Lung (tissue), 9 donors: ENCODE measurements at regions not wholly inside any gene's neighbourhood (a gene's known extent, or its start where the extent isn't known, plus 50 kb on each side); places are given as distances from the start of the nearest gene placed in this dataset.
"Not testable (repeated sequence)": the region's sequence is repeated elsewhere in the genome, so short reads cannot be mapped to it uniquely, and the experiment has no call there.

Experiments
- ATAC-seq: fragments of 200-7000 bp; cut with Tn5 transposase; one replicate; pipeline ENCODE4 v1.9.1; 2020; ENCODE audit warnings: moderate number of reproducible peaks; ENCODE audit not compliant: insufficient read depth, low FRiP score
- DNase-seq, 3 donors: peaks; one replicate each; pipeline ENCODE4 v3.0.0-alpha.2; 2013 to 2017
- H3K27ac ChIP-seq, 2 donors: one replicate each; pipeline ENCODE4 v1.5.1; 2013; ENCODE audit warnings: mild to moderate bottlenecking in 2 of 2, moderate library complexity in 2 of 2, control low read depth in 1 of 2, inconsistent platforms in 1 of 2, low read depth in 1 of 2, low read length in 1 of 2
- H3K27me3 ChIP-seq, 3 donors: one replicate each; pipeline ENCODE4 v1.5.1; 2013; ENCODE audit warnings: low read length in 2 of 3; ENCODE audit not compliant: control insufficient read depth in 3 of 3, insufficient read depth in 3 of 3
- H3K36me3 ChIP-seq, 4 donors: one replicate each; pipeline ENCODE4 v1.5.1; 2013; ENCODE audit warnings: low read length in 4 of 4, mild to moderate bottlenecking in 1 of 4, moderate library complexity in 1 of 4; ENCODE audit not compliant: control insufficient read depth in 4 of 4, insufficient read depth in 4 of 4
- H3K4me1 ChIP-seq, 5 donors: one replicate each; pipeline ENCODE4 v1.5.1; 2013; ENCODE audit warnings: low read length in 5 of 5, mild to moderate bottlenecking in 2 of 5, moderate library complexity in 1 of 5; ENCODE audit not compliant: control insufficient read depth in 5 of 5, insufficient read depth in 5 of 5
- H3K4me3 ChIP-seq: one replicate; pipeline ENCODE4 v1.5.1; 2013; ENCODE audit warnings: mild to moderate bottlenecking, control low read depth, moderate library complexity
- H3K9ac ChIP-seq, 2 donors: one replicate each; pipeline ENCODE4 v1.5.1; 2013; ENCODE audit warnings: low read length in 2 of 2, control low read depth in 1 of 2; ENCODE audit not compliant: insufficient read depth in 1 of 2
- H3K9me3 ChIP-seq, 4 donors: one replicate each; pipeline ENCODE4 v1.5.1; 2013; ENCODE audit warnings: low read length in 3 of 4, mild to moderate bottlenecking in 1 of 4, moderate library complexity in 1 of 4; ENCODE audit not compliant: control insufficient read depth in 4 of 4, insufficient read depth in 3 of 4
- WGBS, 2 donors: extraction: QIAGEN DNeasy Blood & Tissue Kit; methylation state at CpG; one replicate each; pipeline ENCODE4 v1.1.7; 2013; 5-methylcytosine and 5-hydroxymethylcytosine counted together
- donor health status: Bipolar disorder and iron deficiency.
- donor health status: healthy.
- donor health status: DM: yes; HTN: yes; CAD: no.

DNA sequence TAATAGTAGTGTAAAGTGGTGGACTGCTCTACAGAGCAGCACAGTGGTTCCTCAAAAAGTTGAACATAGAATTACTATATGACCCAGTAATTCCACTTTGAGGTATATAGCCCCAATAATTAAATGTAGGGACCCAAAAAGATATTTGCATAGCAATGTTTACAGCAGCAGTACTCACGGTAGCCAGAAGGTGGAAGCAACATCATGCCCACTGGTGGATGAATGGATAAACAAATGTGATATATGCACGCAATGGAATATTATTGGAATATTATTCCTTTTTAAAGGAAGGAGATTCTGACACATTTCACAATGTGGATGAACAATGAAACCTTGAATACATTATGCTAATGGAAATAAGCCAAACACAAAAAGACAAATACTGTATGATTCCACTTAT is 121.4 kb downstream of the POTEM start:
- 47% methylated on average over 2 of the region's 2 CpGs; no CpG with 5 or more reads in 1 of the 2 donors for WGBS, 2 donors
- ATAC-seq, H3K27me3 ChIP-seq, DNase-seq, H3K4me1 ChIP-seq, H3K9ac ChIP-seq, H3K4me3 ChIP-seq, H3K36me3 ChIP-seq, H3K9me3 ChIP-seq, H3K27ac ChIP-seq: not testable (repeated sequence)

- H3K27me3 ChIP-seq, H3K9ac ChIP-seq, H3K27ac ChIP-seq, H3K36me3 ChIP-seq, H3K9me3 ChIP-seq, H3K4me1 ChIP-seq, DNase-seq, H3K4me3 ChIP-seq, ATAC-seq: not testable (repeated sequence)
- no CpG with 5 or more reads among the region's 5 CpGs for WGBS, 2 donors
Measured at GRCh38 chr14:19093227-19093626, 126.0 kb downstream of the POTEM start.

GRCh38 chr14:19094731-19095130 is 127.5 kb downstream of the POTEM start:
- not testable (repeated sequence) for H3K4me1 ChIP-seq, H3K9ac ChIP-seq, ATAC-seq, H3K36me3 ChIP-seq, H3K27me3 ChIP-seq, H3K27ac ChIP-seq, H3K4me3 ChIP-seq, DNase-seq
- WGBS, 2 donors: 39 to 51% methylated on average over 1 of the region's 2 CpGs
- peaks cover 0 to 10% (median 4%) of the 10 kb centered on the region in 4 donors for H3K9me3 ChIP-seq

DNA sequence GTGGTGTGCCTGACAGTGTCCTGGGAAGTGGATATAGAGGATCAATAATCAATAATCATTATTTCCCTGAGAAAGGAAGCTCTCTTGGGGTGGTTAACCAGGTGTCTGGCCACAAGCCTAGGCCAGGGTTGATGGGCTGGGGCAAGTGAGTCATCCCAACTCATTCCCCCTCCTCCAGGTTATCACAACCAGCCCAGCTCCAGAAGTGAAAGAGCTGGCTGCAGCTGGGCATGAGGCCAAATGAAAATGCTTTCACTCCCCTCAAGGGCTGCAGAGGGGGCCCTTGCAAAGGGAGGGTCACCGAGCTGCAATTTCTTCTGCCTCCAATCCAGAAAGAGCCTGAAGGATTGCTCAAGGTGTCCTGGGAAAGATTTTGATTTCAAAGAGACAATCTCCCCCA is 127.9 kb downstream of the POTEM start:
- no CpG with 5 or more reads among the region's 1 CpG for WGBS, 2 donors
- H3K4me3 ChIP-seq, H3K4me1 ChIP-seq, H3K9ac ChIP-seq, H3K36me3 ChIP-seq, H3K27ac ChIP-seq, H3K27me3 ChIP-seq, DNase-seq: not testable (repeated sequence)
- ATAC-seq: peak; percentile 36
- peaks cover 0 to 10% (median 4%) of the 10 kb centered on the region in 4 donors for H3K9me3 ChIP-seq

DNA sequence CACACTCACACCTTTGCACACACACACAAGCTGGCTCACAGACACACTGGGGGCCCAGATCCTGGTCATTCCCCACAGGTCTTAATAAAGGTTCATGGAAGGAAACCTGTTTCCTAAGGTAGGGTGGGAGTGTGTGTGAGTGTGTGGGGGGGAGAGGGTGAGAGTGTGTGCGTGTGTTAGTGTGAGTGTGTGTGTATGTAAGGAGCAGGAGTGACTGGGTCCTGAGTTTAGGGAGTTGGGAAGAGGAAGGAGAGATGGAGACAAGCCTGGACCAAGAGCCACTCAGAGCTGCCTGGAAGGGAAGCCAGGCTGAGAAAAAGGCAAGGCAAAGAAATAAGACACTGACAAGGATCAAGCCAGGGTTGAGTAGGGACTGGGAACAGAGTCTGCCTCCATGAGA is 129.2 kb downstream of the POTEM start:
- not testable (repeated sequence) for H3K27ac ChIP-seq, H3K4me1 ChIP-seq, ATAC-seq, H3K9ac ChIP-seq, H3K36me3 ChIP-seq, DNase-seq, H3K4me3 ChIP-seq, H3K27me3 ChIP-seq
- 52 to 62% methylated on average over 1 of the region's 1 CpG for WGBS, 2 donors
- H3K9me3 ChIP-seq: peaks cover 0 to 10% (median 4%) of the 10 kb centered on the region in 4 donors

DNA sequence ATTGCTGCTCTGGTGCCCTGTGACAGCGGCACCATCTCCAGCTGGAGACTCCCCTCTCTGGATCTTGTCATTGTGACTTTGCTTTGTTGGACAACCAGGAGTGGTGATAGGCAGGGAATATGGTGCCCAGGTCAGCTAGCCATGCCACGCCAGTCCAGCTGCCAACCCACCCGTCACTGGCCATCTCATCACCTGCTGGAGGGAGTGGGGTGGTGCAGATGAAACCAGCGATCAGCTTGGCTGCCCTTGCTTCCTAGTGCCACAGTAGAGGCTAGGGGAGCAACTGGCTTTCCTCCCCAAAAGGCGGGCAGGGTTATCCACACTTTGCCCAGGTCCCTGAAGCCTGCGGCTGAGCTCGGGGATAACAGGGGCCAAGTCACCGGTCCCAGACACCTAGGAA is 129.6 kb downstream of the POTEM start:
- H3K4me1 ChIP-seq, H3K36me3 ChIP-seq, H3K27ac ChIP-seq, H3K27me3 ChIP-seq, DNase-seq, H3K4me3 ChIP-seq, ATAC-seq, H3K9ac ChIP-seq: not testable (repeated sequence)
- 79 to 89% methylated on average over 7 to 8 of the region's 8 CpGs for WGBS, 2 donors
- H3K9me3 ChIP-seq: peaks cover 0 to 10% (median 4%) of the 10 kb centered on the region in 4 donors

DNA sequence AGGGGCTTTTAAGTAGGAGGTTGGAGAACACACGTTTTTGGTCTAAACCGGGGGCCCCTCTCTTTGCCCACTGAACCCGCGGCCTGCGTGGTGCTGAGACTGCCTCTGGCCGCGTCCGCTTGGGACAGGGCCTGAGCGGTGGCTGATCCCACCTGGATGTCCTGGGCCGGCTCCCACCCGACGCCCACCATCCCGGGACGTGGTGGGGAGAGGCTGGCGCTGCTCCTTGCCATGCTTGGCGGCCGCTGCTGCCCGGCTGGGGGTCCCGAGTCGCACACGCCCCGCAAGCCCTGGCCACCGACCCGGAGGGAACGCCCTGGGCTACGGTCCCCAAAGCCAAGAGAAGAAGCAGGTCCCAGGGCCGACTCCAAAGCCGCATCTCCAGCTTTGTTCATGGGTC is 130.1 kb downstream of the POTEM start:
- not testable (repeated sequence) for H3K27me3 ChIP-seq, ATAC-seq, DNase-seq, H3K27ac ChIP-seq, H3K9ac ChIP-seq, H3K4me3 ChIP-seq, H3K36me3 ChIP-seq, H3K4me1 ChIP-seq
- H3K9me3 ChIP-seq: peaks cover 0 to 10% (median 4%) of the 10 kb centered on the region in 4 donors
- 82 to 84% methylated on average over 27 to 28 of the region's 28 CpGs for WGBS, 2 donors

GRCh38 chr14:19097750-19098149 is 130.5 kb downstream of the POTEM start:
- H3K4me3 ChIP-seq, H3K9ac ChIP-seq, H3K36me3 ChIP-seq, ATAC-seq, H3K4me1 ChIP-seq, H3K27ac ChIP-seq, H3K27me3 ChIP-seq, DNase-seq: not testable (repeated sequence)
- WGBS, 2 donors: 73 to 74% methylated on average over 30 to 49 of the region's 49 CpGs
- peaks cover 0 to 10% (median 4%) of the 10 kb centered on the region in 4 donors for H3K9me3 ChIP-seq
